Glutamatergic neuron (in vitro differentiated cells): ENCODE measurements at regions not wholly inside any gene's neighbourhood (a gene's known extent, or its start where the extent isn't known, plus 50 kb on each side); places are given as distances from the start of the nearest gene placed in this dataset.

ENCODE experiments used
- DNase-seq: peaks from one replicate; pipeline ENCODE4 v3.0.0; 2022
- H3K27ac Mint-ChIP-seq: one replicate; pipeline ENCODE4 v1.8.0; 2020; ENCODE audit warnings: mild to moderate bottlenecking, mixed read lengths, inconsistent platforms; ENCODE audit not compliant: unreplicated experiment
- H3K27me3 Mint-ChIP-seq: one replicate; pipeline ENCODE4 v1.8.0; 2020; ENCODE audit warnings: mild to moderate bottlenecking, moderate library complexity, mixed read lengths, inconsistent platforms; ENCODE audit not compliant: unreplicated experiment
- H3K36me3 Mint-ChIP-seq: one replicate; pipeline ENCODE4 v1.8.0; 2020; ENCODE audit warnings: mild to moderate bottlenecking, mixed read lengths, inconsistent platforms; ENCODE audit not compliant: unreplicated experiment
- H3K4me1 Mint-ChIP-seq: one replicate; pipeline ENCODE4 v1.8.0; 2020; ENCODE audit warnings: mild to moderate bottlenecking, low read depth, mixed read lengths, inconsistent platforms; ENCODE audit not compliant: unreplicated experiment
- H3K4me3 Mint-ChIP-seq: one replicate; pipeline ENCODE4 v1.8.0; 2020; ENCODE audit warnings: mild to moderate bottlenecking, mixed read lengths, inconsistent platforms; ENCODE audit not compliant: unreplicated experiment
- H3K9me3 Mint-ChIP-seq: one replicate; pipeline ENCODE4 v1.8.0; 2020; ENCODE audit warnings: mild to moderate bottlenecking, moderate library complexity, mixed read lengths, inconsistent platforms; ENCODE audit not compliant: unreplicated experiment
- TF ChIP-seq, protein P1 (sequence below): fragments of 200-600 bp; sonication (generic); IDR thresholded peaks from one replicate; pipeline ENCODE4 v1.5.0; 2021; ENCODE audit not compliant: partially characterized antibody, unreplicated experiment

- Mint-ChIP-seq H3K36me3 (no peaks in the 10 kb centered on the region), H3K27ac (no peak overlapping the region), H3K9me3 (peaks cover 11% of the 10 kb centered on the region), H3K27me3 (peaks cover 12% of the 10 kb centered on the region), H3K4me3 (no peak overlapping the region), H3K4me1 (peaks cover 71% of the 10 kb centered on the region)
- TF ChIP-seq, protein P1, sequence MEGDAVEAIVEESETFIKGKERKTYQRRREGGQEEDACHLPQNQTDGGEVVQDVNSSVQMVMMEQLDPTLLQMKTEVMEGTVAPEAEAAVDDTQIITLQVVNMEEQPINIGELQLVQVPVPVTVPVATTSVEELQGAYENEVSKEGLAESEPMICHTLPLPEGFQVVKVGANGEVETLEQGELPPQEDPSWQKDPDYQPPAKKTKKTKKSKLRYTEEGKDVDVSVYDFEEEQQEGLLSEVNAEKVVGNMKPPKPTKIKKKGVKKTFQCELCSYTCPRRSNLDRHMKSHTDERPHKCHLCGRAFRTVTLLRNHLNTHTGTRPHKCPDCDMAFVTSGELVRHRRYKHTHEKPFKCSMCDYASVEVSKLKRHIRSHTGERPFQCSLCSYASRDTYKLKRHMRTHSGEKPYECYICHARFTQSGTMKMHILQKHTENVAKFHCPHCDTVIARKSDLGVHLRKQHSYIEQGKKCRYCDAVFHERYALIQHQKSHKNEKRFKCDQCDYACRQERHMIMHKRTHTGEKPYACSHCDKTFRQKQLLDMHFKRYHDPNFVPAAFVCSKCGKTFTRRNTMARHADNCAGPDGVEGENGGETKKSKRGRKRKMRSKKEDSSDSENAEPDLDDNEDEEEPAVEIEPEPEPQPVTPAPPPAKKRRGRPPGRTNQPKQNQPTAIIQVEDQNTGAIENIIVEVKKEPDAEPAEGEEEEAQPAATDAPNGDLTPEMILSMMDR: no peak
- no peak for DNase-seq
Measured at GRCh38 chr1:38787041-38787440, 72.5 kb downstream of the RRAGC start.

GRCh38 chr1:38786040-38786436 lies 73.5 kb downstream of the RRAGC start:
- peaks cover 14% of the 10 kb centered on the region for H3K27me3 Mint-ChIP-seq
- DNase-seq: no peak
- TF ChIP-seq, protein P1: no peak
- peak overlapping the region; percentile 13 for H3K4me3 Mint-ChIP-seq
- peaks cover 11% of the 10 kb centered on the region for H3K9me3 Mint-ChIP-seq
- no peaks in the 10 kb centered on the region for H3K36me3 Mint-ChIP-seq
- H3K27ac Mint-ChIP-seq: peak overlapping the region; percentile 99
- peaks cover 80% of the 10 kb centered on the region for H3K4me1 Mint-ChIP-seq

- peaks cover 11% of the 10 kb centered on the region for H3K9me3 Mint-ChIP-seq
- TF ChIP-seq, protein P1: no peak
- no peaks in the 10 kb centered on the region for H3K36me3 Mint-ChIP-seq
- peaks cover 81% of the 10 kb centered on the region for H3K4me1 Mint-ChIP-seq
- H3K27ac Mint-ChIP-seq: peak overlapping the region; percentile 99
- DNase-seq: no peak
- H3K4me3 Mint-ChIP-seq: peak overlapping the region; percentile 36
- peaks cover 14% of the 10 kb centered on the region for H3K27me3 Mint-ChIP-seq
Measured at GRCh38 chr1:38785285-38786039, 74.1 kb downstream of the RRAGC start.

DNA sequence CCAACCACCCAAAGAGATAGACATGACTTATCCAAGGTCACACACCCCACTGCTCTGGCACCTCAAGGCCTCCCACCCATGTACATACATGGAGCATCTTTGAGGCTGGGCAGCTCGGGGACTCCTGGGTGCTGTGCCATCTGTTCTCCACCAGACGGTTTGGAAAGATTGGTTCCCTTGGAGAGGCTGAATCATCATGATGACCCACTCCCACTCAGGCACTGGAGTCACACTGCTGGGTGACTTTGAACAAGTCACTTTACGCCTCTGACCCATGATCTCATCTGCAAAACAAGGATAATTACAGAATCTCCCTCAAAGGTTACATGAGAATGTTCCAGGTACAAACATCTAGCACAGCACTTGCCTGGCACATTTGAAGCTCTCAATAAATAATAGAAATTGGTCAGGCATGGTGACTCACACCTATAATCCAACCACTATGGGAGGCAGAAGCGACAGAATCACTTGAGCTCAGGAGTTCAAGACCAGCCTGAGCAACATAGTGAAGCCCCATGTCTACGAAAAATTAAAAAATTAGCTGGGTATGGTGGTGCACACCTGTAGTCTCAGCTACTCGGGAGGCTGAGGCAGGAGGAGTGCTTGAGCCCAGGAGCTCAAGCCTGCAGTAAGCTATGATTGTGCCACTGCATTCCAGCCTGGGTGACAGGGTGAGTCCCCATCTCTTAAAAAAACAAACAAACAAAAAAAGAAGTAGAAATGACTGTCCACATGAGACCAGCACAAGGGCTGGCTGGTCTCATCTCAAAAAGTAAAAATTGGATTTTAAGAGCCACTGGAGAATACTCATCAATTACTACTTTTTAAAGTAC lies 74.9 kb downstream of the RRAGC start:
- TF ChIP-seq, protein P1: no peak
- no peaks in the 10 kb centered on the region for H3K36me3 Mint-ChIP-seq
- H3K27me3 Mint-ChIP-seq: peaks cover 14% of the 10 kb centered on the region
- peaks cover 11% of the 10 kb centered on the region for H3K9me3 Mint-ChIP-seq
- peak overlapping the region; percentile 57 for H3K4me3 Mint-ChIP-seq
- H3K4me1 Mint-ChIP-seq: peaks cover 74% of the 10 kb centered on the region
- DNase-seq: no peak
- H3K27ac Mint-ChIP-seq: peak overlapping the region; percentile 99
